C4-2B (cell line): ENCODE measurements at regions not wholly inside any gene's neighbourhood (a gene's known extent, or its start where the extent isn't known, plus 50 kb on each side); places are given as distances from the start of the nearest gene placed in this dataset.

Source experiments
- H3K27ac ChIP-seq: fragments of 450-650 bp; 2 replicates; pipeline ENCODE4 v1.5.1; 2017
- ZFX ChIP-seq: fragments of 450-650 bp; IDR thresholded peaks from 2 replicates; pipeline ENCODE4 v1.6.1; 2017
- TF ChIP-seq, protein P1 (sequence below): fragments of 450-650 bp; conservative IDR thresholded peaks from 2 replicates; pipeline ENCODE4 v1.5.1; 2017; ENCODE audit warnings: mild to moderate bottlenecking

DNA sequence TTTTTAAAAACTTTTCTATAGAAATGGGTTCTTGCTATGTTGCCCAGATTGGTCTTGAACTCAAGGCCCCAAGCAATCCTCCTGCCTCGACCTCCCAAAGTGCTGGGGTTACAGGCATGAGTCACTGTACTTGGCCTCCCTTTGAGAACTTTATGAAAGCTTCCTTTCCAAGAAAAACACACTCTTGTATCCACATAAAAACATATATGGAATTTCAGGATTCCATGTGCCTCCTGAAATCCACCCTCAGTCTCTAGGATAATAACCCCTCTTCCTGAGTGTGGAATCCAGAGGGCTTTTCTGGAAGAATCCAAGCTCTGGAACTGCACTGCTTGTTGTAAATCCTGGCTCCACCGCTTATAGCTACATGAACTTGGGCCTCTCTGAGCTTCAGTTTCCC is 53.2 kb upstream of the MRTFB start:
- TF ChIP-seq, protein P1, sequence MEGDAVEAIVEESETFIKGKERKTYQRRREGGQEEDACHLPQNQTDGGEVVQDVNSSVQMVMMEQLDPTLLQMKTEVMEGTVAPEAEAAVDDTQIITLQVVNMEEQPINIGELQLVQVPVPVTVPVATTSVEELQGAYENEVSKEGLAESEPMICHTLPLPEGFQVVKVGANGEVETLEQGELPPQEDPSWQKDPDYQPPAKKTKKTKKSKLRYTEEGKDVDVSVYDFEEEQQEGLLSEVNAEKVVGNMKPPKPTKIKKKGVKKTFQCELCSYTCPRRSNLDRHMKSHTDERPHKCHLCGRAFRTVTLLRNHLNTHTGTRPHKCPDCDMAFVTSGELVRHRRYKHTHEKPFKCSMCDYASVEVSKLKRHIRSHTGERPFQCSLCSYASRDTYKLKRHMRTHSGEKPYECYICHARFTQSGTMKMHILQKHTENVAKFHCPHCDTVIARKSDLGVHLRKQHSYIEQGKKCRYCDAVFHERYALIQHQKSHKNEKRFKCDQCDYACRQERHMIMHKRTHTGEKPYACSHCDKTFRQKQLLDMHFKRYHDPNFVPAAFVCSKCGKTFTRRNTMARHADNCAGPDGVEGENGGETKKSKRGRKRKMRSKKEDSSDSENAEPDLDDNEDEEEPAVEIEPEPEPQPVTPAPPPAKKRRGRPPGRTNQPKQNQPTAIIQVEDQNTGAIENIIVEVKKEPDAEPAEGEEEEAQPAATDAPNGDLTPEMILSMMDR = no peak
- no peak for TF ChIP-seq ZFX

DNA sequence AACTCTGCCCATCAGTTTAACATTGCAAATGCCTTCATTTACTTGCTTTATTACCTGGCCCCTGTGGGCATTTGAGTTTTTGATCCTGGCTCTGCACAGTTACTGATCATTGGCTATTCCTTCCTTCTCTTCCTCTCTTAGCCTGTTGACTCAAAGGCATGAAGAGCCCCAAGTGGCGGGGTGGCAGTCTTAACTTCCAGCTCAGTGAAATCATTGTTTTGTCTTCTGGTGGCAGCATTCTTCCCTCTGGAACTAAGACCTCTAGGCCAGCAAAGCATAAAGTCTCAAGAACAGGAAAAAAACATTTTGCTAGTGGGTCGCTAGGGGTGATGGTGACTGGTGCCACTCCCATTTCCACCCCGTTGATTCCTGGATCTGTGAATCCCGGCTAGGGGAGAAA is 52.3 kb upstream of the MRTFB start:
- peak overlapping the region; percentile 56; the same call in 1 of the 2 replicates for H3K27ac ChIP-seq
- TF ChIP-seq, protein P1 = no peak
- no peak for TF ChIP-seq ZFX

More for the DNA sequence above, 53.2 kb upstream of the MRTFB start:
- no peak overlapping the region; the same call in 1 of the 2 replicates for H3K27ac ChIP-seq

DNA sequence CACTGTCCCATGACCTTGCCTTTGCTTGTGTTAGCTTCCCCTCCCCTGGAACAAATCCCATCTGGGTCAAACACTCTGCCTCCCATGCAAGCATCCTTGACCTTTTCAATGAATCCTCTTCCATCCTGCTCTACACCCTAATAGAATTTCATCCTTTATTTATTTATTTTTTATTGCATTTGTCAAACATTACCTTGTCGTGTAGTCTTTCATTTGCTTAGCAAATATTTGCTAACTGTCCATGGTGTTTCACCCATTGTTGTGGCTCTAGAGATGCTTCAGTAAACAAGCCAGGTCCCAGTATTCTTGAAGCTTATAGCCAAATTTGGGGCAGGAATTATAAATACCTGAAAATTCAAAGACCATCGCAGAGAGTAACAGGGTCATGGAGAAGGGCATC is 51.0 kb upstream of the MRTFB start:
- H3K27ac ChIP-seq = peak overlapping the region; percentile 56; the same call in 1 of the 2 replicates
- TF ChIP-seq, protein P1 = no peak
- TF ChIP-seq ZFX = no peak
